Endothelial cell of umbilical vein (primary cell): ENCODE measurements at regions not wholly inside any gene's neighbourhood (a gene's known extent, or its start where the extent isn't known, plus 50 kb on each side); places are given as distances from the start of the nearest gene placed in this dataset.
"Not testable (repeated sequence)": the region's sequence is repeated elsewhere in the genome, so short reads cannot be mapped to it uniquely, and the experiment has no call there.

ENCODE experiments used
- BruUV-seq: library from RNA; stranded (reverse); fragments of 400-500 nt; replicated peaks from 2 replicates; lab custom pipeline; 2021; lab: Mats Ljungman, UMichigan
- CTCF ChIA-PET: fragments of 300-600, 350-600 bp; sonication (Branson Sonifier 250); formaldehyde crosslinking; loops from one replicate; lab custom pipeline; 2021; ENCODE audit warnings: antibody characterized with exemption, inconsistent platforms; lab: Charles Lee
- POLR2A ChIA-PET: fragments of 300-600, 350-600 bp; sonication (Branson Sonifier 250); formaldehyde crosslinking; loops from one replicate; lab custom pipeline; 2021; ENCODE audit warnings: antibody characterized with exemption, inconsistent platforms; lab: Charles Lee
- DNase-seq: peaks from one replicate; pipeline ENCODE4 v3.0.0-alpha.2; 2011; ENCODE audit warnings: low read depth, low spot score
- FAIRE-seq: peaks from 2 replicates; lab custom pipeline; 2011; peaks lifted over from hg19 to GRCh38; lab: Jason Lieb, UNC
- H2AFZ ChIP-seq: 2 replicates; pipeline ENCODE4 v1.6.0; 2012; ENCODE audit warnings: low read depth, low read length, control low read depth, inconsistent platforms
- H3K27ac ChIP-seq: 2 replicates; pipeline ENCODE4 v1.5.1; 2011; ENCODE audit warnings: low read depth, mild to moderate bottlenecking, control low read depth, low read length, moderate library complexity; ENCODE audit not compliant: insufficient read depth
- H3K27me3 ChIP-seq, 2 experiments: 2 replicates each; pipeline versions ENCODE4 v1.6.0 to v1.6.1; 2011; ENCODE audit warnings: low read length in 2 of 2, mixed read lengths in 1 of 2; ENCODE audit not compliant: control insufficient read depth in 2 of 2, insufficient read depth in 2 of 2
- H3K36me3 ChIP-seq, 2 experiments: 2 replicates in 1 of 2; 3 replicates in 1 of 2; pipeline ENCODE4 v1.5.1; 2011; ENCODE audit warnings: low read length in 2 of 2, mild to moderate bottlenecking in 1 of 2, moderate library complexity in 1 of 2; ENCODE audit not compliant: control insufficient read depth in 2 of 2, insufficient read depth in 2 of 2; ENCODE audit errors: extremely low read depth in 1 of 2
- H3K4me1 ChIP-seq: 3 replicates; pipeline ENCODE4 v1.5.1; 2011; ENCODE audit warnings: mild to moderate bottlenecking, low read length; ENCODE audit not compliant: control insufficient read depth, insufficient read depth; ENCODE audit errors: extremely low read depth
- H3K4me2 ChIP-seq: 2 replicates; pipeline ENCODE4 v1.6.1; 2011; ENCODE audit warnings: low read length, control low read depth, mixed read lengths; ENCODE audit not compliant: insufficient read depth
- H3K4me3 ChIP-seq, 3 experiments: fragments of 200-600 bp in 1 of 3; sonication (generic), shearing (Covaris generic) in 1 of 3; replicated peaks in 1 of 3; 2 replicates each; pipeline ENCODE4 v1.5.1; 2011 to 2016; ENCODE audit warnings: control low read depth in 3 of 3, low read length in 3 of 3, mild to moderate bottlenecking in 2 of 3, inconsistent platforms in 1 of 3, low read depth in 1 of 3, moderate library complexity in 1 of 3; ENCODE audit not compliant: insufficient read depth in 1 of 3
- H3K79me2 ChIP-seq: 2 replicates; pipeline ENCODE4 v1.6.0; 2012; ENCODE audit warnings: low read length, inconsistent platforms; ENCODE audit not compliant: control insufficient read depth, insufficient read depth
- H3K9ac ChIP-seq: replicated peaks from 2 replicates; pipeline ENCODE3; 2011; ENCODE audit warnings: low read length, control low read depth; ENCODE audit not compliant: insufficient read depth; ENCODE audit errors: extremely low read depth
- H3K9me1 ChIP-seq: replicated peaks from 3 replicates; pipeline ENCODE4 v1.6.0; 2011; ENCODE audit warnings: mild to moderate bottlenecking, low read length; ENCODE audit not compliant: control insufficient read depth, insufficient read depth; ENCODE audit errors: extremely low read depth
- H3K9me3 ChIP-seq: replicated peaks from 2 replicates; pipeline ENCODE4 v1.5.1; 2012; ENCODE audit warnings: low read length, inconsistent platforms; ENCODE audit not compliant: control insufficient read depth, insufficient read depth
- H4K20me1 ChIP-seq: replicated peaks from 2 replicates; pipeline ENCODE3; 2011; ENCODE audit warnings: mild to moderate bottlenecking, low read length; ENCODE audit not compliant: control insufficient read depth, insufficient read depth; ENCODE audit errors: extremely low read depth
- EZH2 ChIP-seq: IDR thresholded peaks from 2 replicates; pipeline ENCODE4 v1.6.1; 2012; ENCODE audit warnings: borderline replicate concordance, low read depth, mild to moderate bottlenecking, moderate library complexity, low read length, inconsistent platforms; ENCODE audit not compliant: severe bottlenecking
- FOS ChIP-seq: IDR thresholded peaks from 2 replicates; pipeline ENCODE4 v1.6.1; 2011; ENCODE audit warnings: mild to moderate bottlenecking, low read length, moderate library complexity, borderline replicate concordance; ENCODE audit not compliant: insufficient read depth
- GATA2 ChIP-seq: IDR thresholded peaks from 2 replicates; pipeline ENCODE4 v1.7.0; 2011; ENCODE audit warnings: low read depth, mild to moderate bottlenecking, moderate library complexity, mixed read lengths, low read length; ENCODE audit not compliant: insufficient read length, insufficient read depth
- JUN ChIP-seq: IDR thresholded peaks from 2 replicates; pipeline ENCODE4 v1.6.1; 2011; ENCODE audit warnings: borderline replicate concordance, low read depth; ENCODE audit not compliant: insufficient read length, insufficient read depth
- MYC ChIP-seq: IDR thresholded peaks from one replicate; pipeline ENCODE4 v1.6.1; 2011; ENCODE audit warnings: mild to moderate bottlenecking, low read depth, low read length
- POLR2A ChIP-seq: IDR thresholded peaks from 2 replicates; pipeline ENCODE4 v1.6.1; 2012; ENCODE audit warnings: low read depth, mild to moderate bottlenecking, control low read depth, low read length
- POLR2AphosphoS5 ChIP-seq: IDR thresholded peaks from 2 replicates; pipeline ENCODE4 v1.6.1; 2012; ENCODE audit warnings: low read depth, mild to moderate bottlenecking, control low read depth, low read length, moderate library complexity; ENCODE audit not compliant: insufficient read depth
- dilution Hi-C: fragments of 300-500 bp; cut with MboI; formaldehyde crosslinking; loops from one replicate; pipeline ENCODE4 v1.15.0; 2019; ENCODE audit warnings: low sequenced_read_pairs; ENCODE audit not compliant: extremely low pct_ligation_motif_present
- intact Hi-C: fragments of 100-400 bp; cut with micrococcal nuclease; formaldehyde crosslinking; loops from one replicate; pipeline ENCODE4 v1.10.0; 2022
- TF ChIP-seq, protein P1 (sequence below), 2 donors: IDR thresholded peaks; 1 replicate in 1 of 2; 2 replicates in 1 of 2; pipeline ENCODE4 v1.5.1; 2011; ENCODE audit warnings: low read length in 2 of 2, mild to moderate bottlenecking in 2 of 2, moderate library complexity in 2 of 2, control low read depth in 1 of 2, inconsistent platforms in 1 of 2, low read depth in 1 of 2; ENCODE audit not compliant: insufficient read depth in 1 of 2; ENCODE audit errors: extremely low read depth in 1 of 2
- TF ChIP-seq, protein P2 (sequence below): IDR thresholded peaks from 2 replicates; pipeline ENCODE4 v1.6.1; 2011; ENCODE audit not compliant: insufficient read depth, insufficient read length

DNA sequence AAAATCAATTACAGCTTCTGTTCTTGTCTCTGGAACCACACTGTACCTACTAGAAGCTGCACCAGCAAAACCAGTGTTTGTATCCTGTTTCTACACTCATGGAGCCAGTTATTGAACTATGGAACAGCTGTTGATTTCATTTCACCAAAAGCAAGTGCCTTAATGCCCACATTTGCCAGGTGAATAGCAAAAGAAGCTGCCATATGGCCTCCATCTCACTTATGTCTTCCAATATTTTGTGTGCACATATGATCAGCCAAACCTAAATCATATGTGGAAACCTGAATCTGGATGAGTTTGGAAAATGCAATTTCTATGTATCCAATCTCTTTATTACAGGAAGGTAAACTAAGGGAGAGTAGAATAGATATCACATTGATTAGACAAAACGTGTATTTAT lies 415.8 kb upstream of the GRID2 start:
- Histone ChIP-seq H3K4me1 (no peaks in the 10 kb centered on the region), H3K27ac (no peak overlapping the region), H3K9me1 (no peaks in the 10 kb centered on the region), H4K20me1 (no peaks in the 10 kb centered on the region), H3K9me3 (no peaks in the 10 kb centered on the region), H3K36me3 (no peaks in the 10 kb centered on the region), H3K9ac (no peak overlapping the region), H3K79me2 (no peaks in the 10 kb centered on the region), H3K4me2 (no peak overlapping the region), H3K27me3 (no peaks in the 10 kb centered on the region), H3K4me3 (no peak overlapping the region), H2AFZ (no peak overlapping the region)
- intact Hi-C loops (no loop called here), dilution Hi-C loops (no loop called here)
- POLR2A ChIA-PET, result no interaction called here
- DNase-seq (no peak), FAIRE-seq (no peak)
- CTCF ChIA-PET, result no interaction called here
- BruUV-seq, result no TSS peak
- no peak for TF ChIP-seq FOS
- TF ChIP-seq, protein P1, sequence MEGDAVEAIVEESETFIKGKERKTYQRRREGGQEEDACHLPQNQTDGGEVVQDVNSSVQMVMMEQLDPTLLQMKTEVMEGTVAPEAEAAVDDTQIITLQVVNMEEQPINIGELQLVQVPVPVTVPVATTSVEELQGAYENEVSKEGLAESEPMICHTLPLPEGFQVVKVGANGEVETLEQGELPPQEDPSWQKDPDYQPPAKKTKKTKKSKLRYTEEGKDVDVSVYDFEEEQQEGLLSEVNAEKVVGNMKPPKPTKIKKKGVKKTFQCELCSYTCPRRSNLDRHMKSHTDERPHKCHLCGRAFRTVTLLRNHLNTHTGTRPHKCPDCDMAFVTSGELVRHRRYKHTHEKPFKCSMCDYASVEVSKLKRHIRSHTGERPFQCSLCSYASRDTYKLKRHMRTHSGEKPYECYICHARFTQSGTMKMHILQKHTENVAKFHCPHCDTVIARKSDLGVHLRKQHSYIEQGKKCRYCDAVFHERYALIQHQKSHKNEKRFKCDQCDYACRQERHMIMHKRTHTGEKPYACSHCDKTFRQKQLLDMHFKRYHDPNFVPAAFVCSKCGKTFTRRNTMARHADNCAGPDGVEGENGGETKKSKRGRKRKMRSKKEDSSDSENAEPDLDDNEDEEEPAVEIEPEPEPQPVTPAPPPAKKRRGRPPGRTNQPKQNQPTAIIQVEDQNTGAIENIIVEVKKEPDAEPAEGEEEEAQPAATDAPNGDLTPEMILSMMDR (IDR thresholded peaks at IDR 0.05; ENCODE audit: extremely low read depth in 1 of 2, insufficient read depth in 1 of 2, low read depth in 1 of 2, low read length in 2 of 2), result no peak
- TF ChIP-seq, protein P2, sequence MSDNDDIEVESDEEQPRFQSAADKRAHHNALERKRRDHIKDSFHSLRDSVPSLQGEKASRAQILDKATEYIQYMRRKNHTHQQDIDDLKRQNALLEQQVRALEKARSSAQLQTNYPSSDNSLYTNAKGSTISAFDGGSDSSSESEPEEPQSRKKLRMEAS, result no peak
- no peak for TF ChIP-seq JUN
- no peak for TF ChIP-seq GATA2
- no peak for TF ChIP-seq MYC
- no peak for TF ChIP-seq POLR2AphosphoS5
- TF ChIP-seq POLR2A, result no peak
- TF ChIP-seq EZH2, result no peak

GRCh38 chr4:91891217-91891616 lies 412.5 kb upstream of the GRID2 start:
- H3K4me3 ChIP-seq, BruUV-seq, dilution Hi-C loops, CTCF ChIA-PET, H3K9me1 ChIP-seq, intact Hi-C loops, H3K27me3 ChIP-seq, H3K9ac ChIP-seq, H3K9me3 ChIP-seq, H3K79me2 ChIP-seq, H4K20me1 ChIP-seq, H3K36me3 ChIP-seq, DNase-seq, H3K27ac ChIP-seq, FAIRE-seq, H2AFZ ChIP-seq, H3K4me1 ChIP-seq, H3K4me2 ChIP-seq, POLR2A ChIA-PET: not testable (repeated sequence)
